HFF-Myc (cell line): ENCODE measurements at regions not wholly inside any gene's neighbourhood (a gene's known extent, or its start where the extent isn't known, plus 50 kb on each side); places are given as distances from the start of the nearest gene placed in this dataset.

Experiments
- DNase-seq: peaks from one replicate; pipeline ENCODE4 v3.0.0-alpha.2; 2011; ENCODE audit warnings: low read depth; ENCODE audit errors: extremely low read depth
- H3K4me3 ChIP-seq: replicated peaks from 2 replicates; pipeline ENCODE4 v1.5.1; 2011; ENCODE audit warnings: low read depth, mild to moderate bottlenecking, control low read depth, low read length
- TF ChIP-seq, protein P1 (sequence below): IDR thresholded peaks from 2 replicates; pipeline ENCODE4 v1.5.1; 2012; ENCODE audit warnings: mild to moderate bottlenecking, low read depth, low read length, control low read depth; ENCODE audit errors: missing control alignments

DNA sequence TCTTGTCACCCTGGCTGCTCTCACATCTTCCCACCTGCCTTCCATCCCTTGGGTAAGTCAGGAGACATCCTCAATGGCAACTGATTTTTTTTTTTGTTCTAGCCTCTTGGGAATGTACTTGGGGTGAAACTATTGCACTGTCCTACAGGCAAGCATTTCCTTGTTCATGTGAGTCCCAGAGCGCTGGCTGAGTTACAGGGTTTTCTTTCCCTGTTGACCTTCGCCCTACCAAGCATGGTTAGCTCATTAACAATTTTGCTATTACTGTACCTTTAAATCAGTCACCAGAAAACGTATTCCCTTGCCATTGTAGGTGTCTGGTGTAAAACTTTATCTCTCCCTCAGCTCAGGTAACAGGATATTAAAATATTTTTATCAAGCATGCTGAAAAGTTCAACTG, 98.9 kb downstream of the PRLHR start:
- DNase-seq = no peak
- no peak overlapping the region for H3K4me3 ChIP-seq
- TF ChIP-seq, protein P1, sequence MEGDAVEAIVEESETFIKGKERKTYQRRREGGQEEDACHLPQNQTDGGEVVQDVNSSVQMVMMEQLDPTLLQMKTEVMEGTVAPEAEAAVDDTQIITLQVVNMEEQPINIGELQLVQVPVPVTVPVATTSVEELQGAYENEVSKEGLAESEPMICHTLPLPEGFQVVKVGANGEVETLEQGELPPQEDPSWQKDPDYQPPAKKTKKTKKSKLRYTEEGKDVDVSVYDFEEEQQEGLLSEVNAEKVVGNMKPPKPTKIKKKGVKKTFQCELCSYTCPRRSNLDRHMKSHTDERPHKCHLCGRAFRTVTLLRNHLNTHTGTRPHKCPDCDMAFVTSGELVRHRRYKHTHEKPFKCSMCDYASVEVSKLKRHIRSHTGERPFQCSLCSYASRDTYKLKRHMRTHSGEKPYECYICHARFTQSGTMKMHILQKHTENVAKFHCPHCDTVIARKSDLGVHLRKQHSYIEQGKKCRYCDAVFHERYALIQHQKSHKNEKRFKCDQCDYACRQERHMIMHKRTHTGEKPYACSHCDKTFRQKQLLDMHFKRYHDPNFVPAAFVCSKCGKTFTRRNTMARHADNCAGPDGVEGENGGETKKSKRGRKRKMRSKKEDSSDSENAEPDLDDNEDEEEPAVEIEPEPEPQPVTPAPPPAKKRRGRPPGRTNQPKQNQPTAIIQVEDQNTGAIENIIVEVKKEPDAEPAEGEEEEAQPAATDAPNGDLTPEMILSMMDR = no peak

DNA sequence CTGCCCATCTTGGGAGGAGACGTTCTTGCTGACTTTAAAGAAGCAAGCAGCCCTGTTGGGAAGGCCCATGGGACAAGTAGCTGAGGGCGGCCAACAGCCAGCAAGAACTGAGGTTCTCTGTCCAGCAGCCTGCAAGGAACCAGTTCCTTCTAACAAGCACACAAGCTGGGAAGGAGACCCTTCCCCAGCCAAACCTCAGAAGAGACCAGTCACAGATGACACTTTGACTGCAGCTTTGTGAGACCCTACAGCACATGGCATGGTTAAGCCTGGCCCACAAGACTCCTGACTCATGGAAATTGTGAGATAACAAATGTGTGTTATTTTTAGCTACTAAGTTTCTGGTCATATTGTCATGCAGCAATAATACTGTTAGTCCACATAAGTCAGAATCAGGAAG, 99.9 kb downstream of the PRLHR start:
- DNase-seq = no peak
- TF ChIP-seq, protein P1 = no peak

DNA sequence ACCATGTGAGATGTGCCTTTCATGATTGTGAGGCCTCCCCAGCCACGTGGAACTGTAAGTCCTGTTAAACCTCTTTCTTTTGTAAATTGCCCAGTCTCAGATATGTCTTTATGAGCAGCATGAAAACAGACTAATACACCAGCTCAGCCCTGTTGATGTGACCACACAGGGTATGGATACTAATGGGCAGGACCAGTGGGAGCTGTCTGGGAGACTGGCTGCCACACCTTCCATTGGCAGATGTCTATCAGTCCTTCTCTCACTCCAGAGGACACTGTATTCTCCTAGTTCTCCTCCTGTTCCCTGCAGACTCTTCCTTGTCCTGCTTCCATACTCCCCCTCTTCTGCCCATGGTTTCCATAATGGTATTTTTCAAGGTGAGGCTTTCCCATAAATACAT, 104.4 kb downstream of the PRLHR start:
- TF ChIP-seq, protein P1 = no peak
- no peak overlapping the region for H3K4me3 ChIP-seq
- no peak for DNase-seq

More for the DNA sequence above, 99.9 kb downstream of the PRLHR start:
- no peak overlapping the region for H3K4me3 ChIP-seq

DNA sequence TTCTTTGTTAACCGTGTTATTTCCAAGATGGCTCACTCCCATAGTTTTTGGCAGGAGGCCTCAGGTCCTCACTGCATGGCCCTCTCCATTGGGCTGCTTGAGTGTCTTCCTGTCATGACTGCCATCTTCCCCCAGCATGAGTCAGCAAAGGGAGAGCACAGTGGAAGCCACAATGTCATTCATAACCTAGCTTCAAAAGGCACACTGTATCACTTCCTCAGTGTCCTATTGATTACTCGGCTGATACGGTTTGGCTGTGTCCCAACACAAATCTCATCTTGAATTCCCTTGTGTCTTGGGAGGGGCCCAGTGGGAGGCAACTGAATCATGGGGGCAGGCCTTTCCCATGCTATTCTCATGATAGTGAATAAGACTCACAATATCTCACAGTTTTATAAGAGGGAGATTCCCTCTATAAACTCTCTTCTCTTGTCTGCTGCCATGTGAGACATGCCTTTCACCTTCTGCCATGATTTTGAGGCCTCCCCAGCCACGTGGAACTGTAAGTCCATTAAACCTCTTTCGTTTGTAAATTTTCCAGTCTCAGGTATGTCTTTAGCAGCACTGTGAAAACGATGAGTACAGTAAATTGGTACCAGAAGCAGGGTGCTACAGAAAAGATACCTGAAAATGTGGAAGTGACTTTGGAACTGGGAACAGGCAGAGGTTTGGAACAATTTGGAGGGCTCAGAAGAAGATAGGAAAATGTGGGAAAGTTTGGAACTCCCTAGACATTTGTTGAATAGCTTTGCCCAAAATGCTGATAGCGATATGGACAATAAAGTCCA, 106.5 kb downstream of the PRLHR start:
- TF ChIP-seq, protein P1 = no peak
- DNase-seq = no peak
- no peak overlapping the region for H3K4me3 ChIP-seq

DNA sequence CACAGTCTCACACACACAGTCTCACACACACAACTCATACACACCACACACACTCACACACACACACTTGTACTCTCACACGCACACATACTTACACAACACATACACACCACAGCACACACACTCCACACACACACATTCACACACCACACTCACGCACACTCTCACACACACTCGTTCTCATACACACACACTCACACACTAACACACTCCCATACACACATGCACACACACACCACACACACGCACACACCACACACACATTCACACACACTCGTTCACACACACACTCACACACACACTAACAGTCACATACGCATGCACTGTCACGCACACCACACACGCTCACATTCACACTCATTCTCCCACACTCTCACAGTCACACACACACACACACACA, 109.8 kb downstream of the PRLHR start:
- DNase-seq = no peak
- H3K4me3 ChIP-seq = no peak overlapping the region
- TF ChIP-seq, protein P1 = no peak

DNA sequence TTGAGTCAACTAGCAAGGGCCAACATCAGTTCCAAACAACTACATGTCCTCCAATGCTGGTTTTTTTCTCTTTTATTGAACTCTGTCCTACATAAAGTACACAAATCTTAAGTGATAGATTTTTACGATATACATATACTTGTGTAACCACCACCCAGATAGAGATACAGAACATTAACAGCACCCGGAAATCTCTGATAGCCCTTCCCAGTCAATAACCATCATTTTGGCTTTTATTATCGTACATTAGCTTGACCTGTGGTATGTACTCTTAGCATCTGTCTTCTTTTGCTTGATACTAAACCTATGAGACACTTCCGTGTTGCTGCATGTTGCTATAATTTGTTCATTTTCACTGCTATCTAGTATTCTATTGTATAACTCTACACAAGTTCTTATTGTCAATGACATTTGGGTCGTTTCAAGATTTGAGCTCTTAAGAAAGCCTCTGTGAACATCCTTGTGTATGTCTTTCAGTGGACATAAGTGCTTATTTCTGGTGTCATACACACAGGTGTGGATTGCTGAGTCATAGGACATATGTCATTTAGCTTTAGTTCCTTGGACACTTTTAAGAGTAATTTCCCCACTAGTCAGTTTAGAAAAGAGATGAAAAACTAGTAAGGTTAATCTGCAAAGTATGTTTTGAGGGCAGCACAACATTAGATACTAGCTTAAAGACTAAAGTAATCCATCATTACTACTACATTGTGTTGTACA, 111.1 kb downstream of the PRLHR start:
- TF ChIP-seq, protein P1 = no peak
- no peak overlapping the region for H3K4me3 ChIP-seq
- no peak for DNase-seq
